ENCODE measurements at regions not wholly inside any gene's neighbourhood (a gene's known extent, or its start where the extent isn't known, plus 50 kb on each side); places are given as distances from the start of the nearest gene placed in this dataset.

- DNase-seq: no peak
These were observed 253.8 kb downstream of the TNS1 start for GRCh38 chr2:217749008-217749407.

- no peak for DNase-seq
These were observed 256.0 kb downstream of the TNS1 start for GRCh38 chr2:217746808-217747207.

- DNase-seq: no peak
These were observed 258.6 kb downstream of the TNS1 start for GRCh38 chr2:217743966-217744761.

- no peak for DNase-seq
These were observed 259.4 kb downstream of the TNS1 start for GRCh38 chr2:217743407-217743806.

GRCh38 chr2:217742841-217743240, 260.0 kb downstream of the TNS1 start:
- DNase-seq: no peak

- DNase-seq: no peak
These were observed 260.5 kb downstream of the TNS1 start for GRCh38 chr2:217742276-217742675.

- DNase-seq: no peak
These were observed 261.3 kb downstream of the TNS1 start for GRCh38 chr2:217741381-217741955.

GRCh38 chr2:217740756-217741155, 262.0 kb downstream of the TNS1 start:
- DNase-seq: no peak

GRCh38 chr2:217740178-217740577, 262.6 kb downstream of the TNS1 start:
- no peak for DNase-seq

- no peak for DNase-seq
These were observed 263.1 kb downstream of the TNS1 start for GRCh38 chr2:217739741-217740140.

- no peak for DNase-seq
These were observed 264.7 kb downstream of the TNS1 start for GRCh38 chr2:217738061-217738460.

- no peak for DNase-seq
These were observed 265.8 kb downstream of the TNS1 start for GRCh38 chr2:217736776-217737550.

- no peak for DNase-seq
These were observed 266.9 kb downstream of the TNS1 start for GRCh38 chr2:217735899-217736298.

- no peak for DNase-seq
These were observed 267.8 kb downstream of the TNS1 start for GRCh38 chr2:217735034-217735433.

GRCh38 chr2:217733461-217733860, 269.3 kb downstream of the TNS1 start:
- DNase-seq: no peak

GRCh38 chr2:217732992-217733391, 269.8 kb downstream of the TNS1 start:
- DNase-seq: no peak

- no peak for DNase-seq
These were observed 271.0 kb downstream of the TNS1 start for GRCh38 chr2:217731805-217732204.

- DNase-seq: no peak
These were observed 273.3 kb downstream of the TNS1 start for GRCh38 chr2:217729421-217730053.

- DNase-seq: no peak
These were observed 275.0 kb downstream of the TNS1 start for GRCh38 chr2:217727801-217728200.

- DNase-seq: no peak
These were observed 277.4 kb downstream of the TNS1 start for GRCh38 chr2:217725409-217725808.

GRCh38 chr2:217724471-217724870, 278.3 kb downstream of the TNS1 start:
- DNase-seq: no peak

GRCh38 chr2:217723981-217724380, 278.8 kb downstream of the TNS1 start:
- DNase-seq: no peak

GRCh38 chr2:217722883-217723472, 279.8 kb downstream of the TNS1 start:
- DNase-seq: no peak

All from NCI-H2171 (cell line).